Panc1 (cell line): ENCODE measurements at regions not wholly inside any gene's neighbourhood (a gene's known extent, or its start where the extent isn't known, plus 50 kb on each side); places are given as distances from the start of the nearest gene placed in this dataset.

ENCODE experiments used
- POLR2AphosphoS5 ChIP-seq: IDR thresholded peaks from 2 replicates; pipeline ENCODE4 v1.6.1; 2012; ENCODE audit warnings: mild to moderate bottlenecking, low read depth, low read length, moderate library complexity
- SIN3A ChIP-seq: IDR thresholded peaks from 2 replicates; pipeline ENCODE4 v1.6.1; 2012; ENCODE audit warnings: low read depth, mild to moderate bottlenecking, low read length, moderate library complexity, borderline replicate concordance; ENCODE audit not compliant: insufficient read depth
- TCF7L2 ChIP-seq: IDR thresholded peaks from 2 replicates; pipeline ENCODE4 v1.6.1; 2011; ENCODE audit warnings: mild to moderate bottlenecking, low read depth, low read length, inconsistent platforms
- TF ChIP-seq, protein P1 (sequence below): fragments of 450-650 bp; IDR thresholded peaks from 2 replicates; pipeline ENCODE4 v1.5.1; 2017; ENCODE audit warnings: mild to moderate bottlenecking

- TF ChIP-seq, protein P1, sequence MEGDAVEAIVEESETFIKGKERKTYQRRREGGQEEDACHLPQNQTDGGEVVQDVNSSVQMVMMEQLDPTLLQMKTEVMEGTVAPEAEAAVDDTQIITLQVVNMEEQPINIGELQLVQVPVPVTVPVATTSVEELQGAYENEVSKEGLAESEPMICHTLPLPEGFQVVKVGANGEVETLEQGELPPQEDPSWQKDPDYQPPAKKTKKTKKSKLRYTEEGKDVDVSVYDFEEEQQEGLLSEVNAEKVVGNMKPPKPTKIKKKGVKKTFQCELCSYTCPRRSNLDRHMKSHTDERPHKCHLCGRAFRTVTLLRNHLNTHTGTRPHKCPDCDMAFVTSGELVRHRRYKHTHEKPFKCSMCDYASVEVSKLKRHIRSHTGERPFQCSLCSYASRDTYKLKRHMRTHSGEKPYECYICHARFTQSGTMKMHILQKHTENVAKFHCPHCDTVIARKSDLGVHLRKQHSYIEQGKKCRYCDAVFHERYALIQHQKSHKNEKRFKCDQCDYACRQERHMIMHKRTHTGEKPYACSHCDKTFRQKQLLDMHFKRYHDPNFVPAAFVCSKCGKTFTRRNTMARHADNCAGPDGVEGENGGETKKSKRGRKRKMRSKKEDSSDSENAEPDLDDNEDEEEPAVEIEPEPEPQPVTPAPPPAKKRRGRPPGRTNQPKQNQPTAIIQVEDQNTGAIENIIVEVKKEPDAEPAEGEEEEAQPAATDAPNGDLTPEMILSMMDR, result no peak
- TF ChIP-seq POLR2AphosphoS5 (no peak), TCF7L2 (no peak), SIN3A (no peak)
Observed at GRCh38 chr3:168612671-168613070, 516.9 kb upstream of the GOLIM4 start.
